ENCODE measurements at regions not wholly inside any gene's neighbourhood (a gene's known extent, or its start where the extent isn't known, plus 50 kb on each side); places are given as distances from the start of the nearest gene placed in this dataset.

GRCh38 chr2:67689651-67690050 lies 292.5 kb downstream of the ETAA1 start:
- no peaks in the 10 kb centered on the region for H4K20me1 ChIP-seq
- H3K9ac ChIP-seq, result no peak overlapping the region
- H3K4me1 ChIP-seq, result peaks cover 11% of the 10 kb centered on the region; the same call in 1 of the 2 replicates
- no peak overlapping the region for H3K4me3 ChIP-seq
- no peak for TF ChIP-seq Cebpa-rat (IDR thresholded peaks at IDR 0.05)
- no peaks in the 10 kb centered on the region for H3K27me3 ChIP-seq
- no peak overlapping the region for H3K27ac ChIP-seq
- H3K4me2 ChIP-seq, result no peak overlapping the region
- no peaks in the 10 kb centered on the region for H3K36me3 ChIP-seq
- no peaks in the 10 kb centered on the region for H3K9me3 ChIP-seq

- Histone ChIP-seq H3K9me3 (no peaks in the 10 kb centered on the region), H3K4me3 (no peak overlapping the region), H3K4me2 (peak overlapping the region; percentile 2; the same call in 1 of the 2 replicates)
Observed at GRCh38 chr2:67694445-67694844, 297.3 kb downstream of the ETAA1 start.

GRCh38 chr2:67701011-67701410 lies 303.9 kb downstream of the ETAA1 start:
- TF ChIP-seq Cebpa-rat (IDR thresholded peaks at IDR 0.05), result no peak
- Histone ChIP-seq H3K27me3 (no peaks in the 10 kb centered on the region), H3K9me3 (no peaks in the 10 kb centered on the region), H3K4me2 (no peak overlapping the region), H3K9ac (no peak overlapping the region), H3K27ac (no peak overlapping the region), H3K4me3 (no peak overlapping the region), H4K20me1 (no peaks in the 10 kb centered on the region), H3K4me1 (no peaks in the 10 kb centered on the region), H3K36me3 (no peaks in the 10 kb centered on the region)

More at GRCh38 chr2:67694445-67694844, 297.3 kb downstream of the ETAA1 start:
- H3K36me3 ChIP-seq, result no peaks in the 10 kb centered on the region
- no peak for TF ChIP-seq Cebpa-rat (IDR thresholded peaks at IDR 0.05)
- H3K27me3 ChIP-seq, result no peaks in the 10 kb centered on the region
- H3K4me1 ChIP-seq, result peaks cover 14% of the 10 kb centered on the region; the same call in 1 of the 2 replicates
- no peak overlapping the region for H3K27ac ChIP-seq
- no peak overlapping the region for H3K9ac ChIP-seq
- no peaks in the 10 kb centered on the region for H4K20me1 ChIP-seq

GRCh38 chr2:67702284-67702683 lies 305.2 kb downstream of the ETAA1 start:
- Histone ChIP-seq H3K27me3 (no peaks in the 10 kb centered on the region), H3K9me3 (no peaks in the 10 kb centered on the region), H3K27ac (no peak overlapping the region), H4K20me1 (no peaks in the 10 kb centered on the region), H3K36me3 (no peaks in the 10 kb centered on the region), H3K9ac (no peak overlapping the region), H3K4me1 (no peaks in the 10 kb centered on the region), H3K4me2 (no peak overlapping the region), H3K4me3 (no peak overlapping the region)
- TF ChIP-seq Cebpa-rat (IDR thresholded peaks at IDR 0.05), result no peak

- TF ChIP-seq Cebpa-rat (IDR thresholded peaks at IDR 0.05), result no peak
- no peaks in the 10 kb centered on the region for H3K4me1 ChIP-seq
- no peaks in the 10 kb centered on the region for H3K36me3 ChIP-seq
Observed at GRCh38 chr2:67702937-67703336, 305.8 kb downstream of the ETAA1 start.

GRCh38 chr2:67706082-67706481 lies 308.9 kb downstream of the ETAA1 start:
- Histone ChIP-seq H3K4me2 (no peak overlapping the region), H3K4me3 (no peak overlapping the region), H3K27me3 (no peaks in the 10 kb centered on the region), H3K4me1 (no peaks in the 10 kb centered on the region), H3K9me3 (no peaks in the 10 kb centered on the region), H3K36me3 (no peaks in the 10 kb centered on the region), H4K20me1 (no peaks in the 10 kb centered on the region), H3K27ac (no peak overlapping the region), H3K9ac (no peak overlapping the region)
- TF ChIP-seq Cebpa-rat (IDR thresholded peaks at IDR 0.05), result no peak

More at GRCh38 chr2:67702937-67703336, 305.8 kb downstream of the ETAA1 start:
- H4K20me1 ChIP-seq, result no peaks in the 10 kb centered on the region
- no peak overlapping the region for H3K9ac ChIP-seq
- no peaks in the 10 kb centered on the region for H3K27me3 ChIP-seq
- no peaks in the 10 kb centered on the region for H3K9me3 ChIP-seq
- no peak overlapping the region for H3K4me2 ChIP-seq
- no peak overlapping the region for H3K4me3 ChIP-seq
- no peak overlapping the region for H3K27ac ChIP-seq

- H3K9ac ChIP-seq, result no peak overlapping the region
- H3K4me1 ChIP-seq, result no peaks in the 10 kb centered on the region
- no peak overlapping the region for H3K27ac ChIP-seq
- H3K27me3 ChIP-seq, result no peaks in the 10 kb centered on the region
- H3K4me3 ChIP-seq, result no peak overlapping the region
- H4K20me1 ChIP-seq, result no peaks in the 10 kb centered on the region
- no peaks in the 10 kb centered on the region for H3K9me3 ChIP-seq
- no peak for TF ChIP-seq Cebpa-rat (IDR thresholded peaks at IDR 0.05)
- no peaks in the 10 kb centered on the region for H3K36me3 ChIP-seq
- H3K4me2 ChIP-seq, result no peak overlapping the region
Observed at GRCh38 chr2:67707896-67708295, 310.8 kb downstream of the ETAA1 start.

- no peak overlapping the region for H3K9ac ChIP-seq
- H3K27me3 ChIP-seq, result no peaks in the 10 kb centered on the region
- no peak overlapping the region for H3K4me2 ChIP-seq
- H3K9me3 ChIP-seq, result no peaks in the 10 kb centered on the region
- no peaks in the 10 kb centered on the region for H3K4me1 ChIP-seq
- H4K20me1 ChIP-seq, result no peaks in the 10 kb centered on the region
- H3K36me3 ChIP-seq, result no peaks in the 10 kb centered on the region
- H3K4me3 ChIP-seq, result no peak overlapping the region
- H3K27ac ChIP-seq, result no peak overlapping the region
- no peak for TF ChIP-seq Cebpa-rat (IDR thresholded peaks at IDR 0.05)
Observed at GRCh38 chr2:67709835-67710234, 312.7 kb downstream of the ETAA1 start.

- no peaks in the 10 kb centered on the region for H3K27me3 ChIP-seq
- H3K9ac ChIP-seq, result no peak overlapping the region
- no peak for TF ChIP-seq Cebpa-rat (IDR thresholded peaks at IDR 0.05)
- H3K9me3 ChIP-seq, result no peaks in the 10 kb centered on the region
- no peaks in the 10 kb centered on the region for H3K36me3 ChIP-seq
- H4K20me1 ChIP-seq, result no peaks in the 10 kb centered on the region
- no peaks in the 10 kb centered on the region for H3K4me1 ChIP-seq
- no peak overlapping the region for H3K4me2 ChIP-seq
- H3K4me3 ChIP-seq, result no peak overlapping the region
- no peak overlapping the region for H3K27ac ChIP-seq
Observed at GRCh38 chr2:67712484-67712883, 315.4 kb downstream of the ETAA1 start.

- Histone ChIP-seq H3K27ac (no peak overlapping the region), H3K36me3 (no peaks in the 10 kb centered on the region), H3K9me3 (no peaks in the 10 kb centered on the region), H3K4me1 (no peaks in the 10 kb centered on the region), H3K27me3 (no peaks in the 10 kb centered on the region), H3K4me3 (no peak overlapping the region), H4K20me1 (no peaks in the 10 kb centered on the region), H3K9ac (no peak overlapping the region), H3K4me2 (no peak overlapping the region)
- TF ChIP-seq Cebpa-rat (IDR thresholded peaks at IDR 0.05), result no peak
Observed at GRCh38 chr2:67713376-67713775, 316.2 kb downstream of the ETAA1 start.

GRCh38 chr2:67716895-67717396 lies 319.8 kb downstream of the ETAA1 start:
- H4K20me1 ChIP-seq, result no peaks in the 10 kb centered on the region
- H3K4me3 ChIP-seq, result no peak overlapping the region
- no peaks in the 10 kb centered on the region for H3K36me3 ChIP-seq
- no peak overlapping the region for H3K9ac ChIP-seq
- H3K27me3 ChIP-seq, result no peaks in the 10 kb centered on the region
- H3K4me1 ChIP-seq, result no peaks in the 10 kb centered on the region
- no peak overlapping the region for H3K4me2 ChIP-seq
- no peak overlapping the region for H3K27ac ChIP-seq
- no peak for TF ChIP-seq Cebpa-rat (IDR thresholded peaks at IDR 0.05)
- H3K9me3 ChIP-seq, result peaks cover 15% of the 10 kb centered on the region

Measured in BLaER1 (cell line).